Glomerular visceral epithelial cell (primary cell): ENCODE measurements at regions not wholly inside any gene's neighbourhood (a gene's known extent, or its start where the extent isn't known, plus 50 kb on each side); places are given as distances from the start of the nearest gene placed in this dataset.
"Not testable (repeated sequence)": the region's sequence is repeated elsewhere in the genome, so short reads cannot be mapped to it uniquely, and the experiment has no call there.

Source experiments
- DNase-seq: peaks from one replicate; pipeline ENCODE4 v3.0.0-alpha.2; 2016; ENCODE audit errors: extremely low spot score

DNA sequence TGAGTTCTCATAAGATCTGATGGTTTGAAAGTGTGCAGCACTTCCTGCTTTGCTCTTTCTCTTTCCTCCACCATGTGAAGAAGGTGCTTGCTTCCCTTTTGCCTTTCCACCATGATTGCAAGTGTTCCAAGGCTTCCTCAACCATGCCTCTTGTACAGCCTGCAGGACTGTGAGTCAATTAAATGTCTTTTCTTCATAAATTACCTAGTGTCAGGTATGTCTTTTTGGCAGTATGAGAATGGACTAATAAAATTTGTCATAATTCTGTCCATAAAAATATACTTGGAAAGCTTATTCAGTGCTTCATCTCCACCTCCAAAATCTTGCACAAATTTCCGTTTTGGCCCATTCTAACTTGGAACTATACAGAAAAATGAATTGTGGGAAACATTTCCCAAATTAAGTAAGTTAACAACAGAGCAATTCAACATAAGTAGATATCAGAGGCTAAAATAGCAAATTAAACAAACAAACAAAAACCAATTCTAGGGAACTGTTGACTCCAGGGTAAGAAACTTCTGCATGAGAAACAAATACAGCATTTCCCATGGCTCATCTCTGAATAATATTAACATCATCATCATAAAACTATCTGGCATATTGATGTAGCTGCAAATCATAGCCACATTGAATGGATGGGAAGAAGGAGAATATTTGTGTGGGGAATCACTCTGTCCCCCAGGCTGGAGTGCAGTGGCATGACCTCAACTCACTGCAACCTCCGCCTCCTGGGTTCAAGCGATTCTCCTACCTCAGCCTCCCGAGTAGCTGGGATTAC, 459.5 kb upstream of the FAR2 start:
- DNase-seq, result no peak

- DNase-seq, result no peak
Observed at GRCh38 chr12:28693565-28694219, 455.4 kb upstream of the FAR2 start.

- DNase-seq, result no peak
Observed at GRCh38 chr12:28698553-28698952, 450.5 kb upstream of the FAR2 start.

DNA sequence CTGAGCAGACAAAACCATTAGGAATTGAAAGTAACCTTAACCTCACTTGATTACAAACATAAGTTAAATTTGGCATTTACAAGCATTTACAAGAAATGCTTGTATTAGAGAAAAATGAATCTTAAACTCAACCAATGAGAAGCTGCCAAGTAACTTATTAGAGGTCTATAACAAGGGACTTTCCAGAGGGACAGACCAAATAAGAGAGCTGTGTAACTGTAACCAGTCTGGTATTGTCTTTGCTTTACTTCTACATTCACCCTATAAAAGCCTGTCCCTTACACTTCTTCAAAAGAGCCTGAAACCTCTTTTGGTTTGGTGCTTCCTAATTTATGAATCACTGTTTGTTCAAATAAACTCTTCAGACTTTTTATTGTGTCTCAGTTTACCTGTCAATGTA, 450.0 kb upstream of the FAR2 start:
- DNase-seq, result no peak

DNA sequence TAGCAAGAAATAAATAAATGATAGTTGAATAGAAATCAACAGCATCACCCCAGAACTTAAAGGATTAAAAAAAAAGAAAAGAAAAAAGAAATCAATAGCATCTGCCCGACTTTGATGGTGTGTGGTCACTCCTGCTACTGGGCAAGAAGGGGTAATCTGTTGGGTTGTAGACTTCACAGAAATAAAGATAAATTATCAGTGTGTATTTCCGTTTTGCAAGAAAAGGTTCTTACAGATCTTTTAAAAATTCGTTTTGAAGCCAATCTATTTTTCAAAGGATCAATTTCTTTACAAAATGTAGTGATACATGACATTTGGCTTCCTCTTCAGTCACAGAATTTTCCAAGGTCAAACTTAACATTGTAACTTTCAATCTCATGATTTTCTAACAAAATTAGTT, 448.9 kb upstream of the FAR2 start:
- DNase-seq, result no peak

DNA sequence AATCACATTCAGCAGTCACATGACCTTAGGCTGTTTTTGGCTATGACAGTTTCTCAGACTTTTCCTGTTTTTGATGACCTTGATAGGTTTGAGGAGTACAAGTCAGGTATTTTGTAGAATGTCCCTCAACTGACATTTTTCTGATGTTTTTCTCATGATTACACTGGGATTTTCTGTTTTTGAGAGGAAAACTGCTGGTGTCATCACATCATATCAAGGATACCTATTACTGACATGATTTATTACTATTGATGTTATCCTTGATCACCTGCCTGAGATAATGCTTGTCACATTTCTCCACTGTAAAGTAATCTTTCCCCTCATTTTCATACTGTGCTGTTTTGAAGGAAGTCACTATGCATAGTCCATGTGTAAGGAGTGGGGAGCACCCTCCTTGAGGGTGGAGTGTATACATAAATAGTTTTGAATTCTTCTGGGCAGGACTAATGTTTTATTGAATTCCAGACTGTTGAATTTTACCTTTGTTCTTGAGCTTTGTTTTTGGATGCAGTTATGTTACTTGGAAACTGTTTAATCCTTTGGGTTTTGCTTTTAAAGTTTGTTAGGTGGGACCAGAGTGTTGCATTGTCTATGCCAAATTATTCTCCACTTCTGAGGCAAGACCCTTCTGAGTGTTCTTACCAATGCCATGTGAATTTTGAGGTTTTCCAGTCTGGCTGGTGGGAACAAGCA, 444.5 kb upstream of the FAR2 start:
- no peak for DNase-seq

DNA sequence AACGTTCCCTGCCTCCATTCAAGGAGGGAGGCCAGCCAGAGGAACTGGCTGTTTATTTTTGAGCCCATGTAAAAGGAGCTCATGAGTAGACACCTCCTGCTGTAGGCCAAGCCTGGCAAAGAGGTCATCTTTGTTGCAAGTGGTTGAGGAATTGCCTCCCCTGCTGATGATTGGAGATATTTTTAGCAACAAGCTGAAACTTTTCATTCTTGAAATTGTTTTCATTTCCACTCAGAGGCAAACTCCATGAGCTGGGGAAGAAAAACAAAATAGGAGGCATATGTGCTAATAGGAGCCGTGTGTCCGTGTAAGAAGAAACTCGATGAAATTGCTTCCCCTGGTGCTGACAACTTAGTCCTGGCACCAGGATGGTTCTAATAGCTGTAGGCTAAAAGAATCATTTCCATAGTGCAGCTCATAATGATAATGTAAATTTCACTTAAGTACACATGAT, 440.1 kb upstream of the FAR2 start:
- no peak for DNase-seq

- DNase-seq, result no peak
Observed at GRCh38 chr12:28709986-28710685, 438.9 kb upstream of the FAR2 start.

- peak; percentile 72 for DNase-seq
Observed at GRCh38 chr12:28710882-28711281, 438.2 kb upstream of the FAR2 start.

DNA sequence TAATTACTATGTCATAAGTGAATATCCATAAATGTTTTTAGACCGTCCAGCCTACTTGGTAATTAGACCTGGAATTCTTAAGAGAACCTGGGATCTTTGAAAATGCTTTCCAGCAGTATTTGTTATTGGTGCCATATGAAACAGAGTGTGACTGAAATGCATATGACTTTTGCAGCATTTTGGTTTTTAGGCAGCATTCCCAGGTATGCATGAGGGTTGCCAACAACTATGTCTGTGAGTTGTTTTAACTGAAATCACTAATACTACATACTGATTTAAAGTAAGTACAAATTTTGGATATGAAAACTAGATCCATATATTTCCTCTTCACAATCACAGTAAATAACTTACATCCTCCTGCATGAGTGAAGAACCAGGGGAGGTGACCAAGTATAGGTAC, 437.7 kb upstream of the FAR2 start:
- DNase-seq, result no peak

GRCh38 chr12:28742791-28743190, 406.3 kb upstream of the FAR2 start:
- DNase-seq, result peak; percentile 56

DNA sequence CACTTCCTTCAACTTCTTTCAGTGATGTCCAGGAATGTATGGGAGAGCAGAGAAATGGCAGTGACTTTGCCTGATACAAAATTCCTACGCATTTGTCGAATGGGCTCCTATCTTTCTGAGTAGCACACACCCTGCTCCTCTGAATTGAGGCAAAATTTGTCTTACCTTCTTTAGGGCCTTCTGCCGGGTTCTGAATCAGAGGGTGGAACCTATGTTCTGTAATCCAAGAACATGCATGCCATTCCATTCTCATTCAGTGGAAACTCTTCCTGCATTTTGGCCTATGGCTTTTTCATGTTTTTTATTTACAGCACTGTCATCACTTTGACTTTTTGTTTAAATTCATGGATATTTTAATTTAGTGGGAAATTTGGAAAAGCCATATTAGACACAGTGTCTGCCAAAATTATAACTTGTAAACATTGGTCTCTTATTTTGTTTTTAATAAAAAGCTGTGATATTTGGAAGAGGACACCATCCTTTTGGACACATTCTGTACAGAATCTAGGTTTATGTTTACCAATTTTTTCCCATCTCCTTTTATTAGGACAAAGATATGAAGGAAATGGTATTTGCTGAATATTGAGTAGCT, 402.2 kb upstream of the FAR2 start:
- DNase-seq, result no peak

- no peak for DNase-seq
Observed at GRCh38 chr12:28750946-28751685, 398.0 kb upstream of the FAR2 start.

DNA sequence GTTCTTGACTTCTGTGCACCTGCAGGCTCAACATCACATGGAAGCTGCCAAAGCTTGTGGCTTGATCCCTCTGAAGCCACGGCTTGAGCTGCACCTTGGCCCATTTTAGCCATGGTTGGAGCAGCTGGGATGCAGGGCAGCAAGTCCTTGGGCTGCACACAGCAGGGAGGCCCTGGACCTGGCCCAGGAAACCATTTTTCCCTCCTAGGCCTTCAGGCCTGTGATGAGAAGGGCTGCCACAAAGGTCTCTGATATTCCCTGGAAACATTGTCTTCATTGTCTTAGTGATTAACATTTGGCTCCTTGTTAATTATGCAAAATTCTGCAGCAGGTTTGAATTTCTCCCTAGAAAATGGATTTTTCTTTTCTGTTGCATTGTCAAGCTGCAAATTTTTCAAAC, 394.1 kb upstream of the FAR2 start:
- no peak for DNase-seq

DNA sequence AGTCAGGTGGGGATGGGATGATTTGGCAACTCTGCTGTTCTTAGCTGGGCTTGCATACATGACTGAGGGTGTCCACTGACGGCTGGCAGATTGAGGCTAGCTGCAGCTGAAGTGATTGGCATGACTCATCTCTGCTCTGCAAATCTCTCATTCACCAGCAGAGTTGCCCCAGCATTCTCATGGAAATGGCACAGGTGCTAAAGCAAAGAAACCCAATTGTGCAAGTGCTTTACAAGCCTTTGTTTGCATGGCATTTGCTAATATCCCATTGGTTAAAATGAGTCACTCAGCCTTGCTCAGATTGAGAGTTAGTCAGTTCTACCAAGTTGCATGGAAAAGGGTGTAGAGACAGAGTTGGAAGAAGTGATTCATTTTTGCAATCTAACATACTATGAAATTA, 389.7 kb upstream of the FAR2 start:
- peak; percentile 59 for DNase-seq

DNA sequence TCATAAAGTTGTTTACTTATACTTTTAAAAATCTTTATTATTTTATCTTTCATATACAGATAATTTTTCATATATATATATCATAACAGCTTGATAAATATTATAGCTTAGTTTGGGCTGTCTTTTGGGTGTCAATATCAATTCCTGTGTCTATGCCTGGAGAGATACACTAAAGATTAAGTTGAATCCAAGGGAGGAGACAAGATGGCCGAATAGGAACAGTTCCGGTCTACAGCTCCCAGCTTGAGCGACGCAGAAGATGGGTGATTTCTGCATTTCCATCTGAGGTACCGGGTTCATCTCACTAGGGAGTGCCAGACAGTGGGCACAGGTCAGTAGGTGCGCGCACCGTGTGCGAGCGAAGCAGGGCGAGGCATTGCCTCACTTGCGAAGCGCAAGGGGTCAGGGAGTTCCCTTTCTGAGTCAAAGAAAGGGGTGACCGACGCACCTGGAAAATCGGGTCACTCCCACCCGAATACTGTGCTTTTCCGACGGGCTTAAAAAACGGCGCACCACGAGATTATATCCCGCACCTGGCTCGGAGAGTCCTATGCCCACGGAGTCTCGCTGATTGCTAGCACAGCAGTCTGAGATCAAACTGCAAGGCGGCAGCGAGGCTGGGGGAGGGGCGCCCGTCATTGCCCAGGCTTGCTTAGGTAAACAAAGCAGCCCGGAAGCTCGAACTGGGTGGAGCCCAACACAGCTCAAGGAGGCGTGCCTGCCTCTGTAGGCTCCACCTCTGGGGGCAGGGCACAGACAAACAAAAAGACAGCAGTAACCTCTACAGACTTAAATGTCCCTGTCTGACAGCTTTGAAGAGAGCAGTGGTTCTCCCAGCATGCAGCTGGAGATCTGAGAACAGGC, 388.8 kb upstream of the FAR2 start:
- DNase-seq, result not testable (repeated sequence)

GRCh38 chr12:28761897-28762296, 387.2 kb upstream of the FAR2 start:
- DNase-seq, result not testable (repeated sequence)

GRCh38 chr12:28766398-28766797, 382.7 kb upstream of the FAR2 start:
- DNase-seq, result no peak

GRCh38 chr12:28767836-28768348, 381.2 kb upstream of the FAR2 start:
- DNase-seq, result no peak

- DNase-seq, result no peak
Observed at GRCh38 chr12:28770322-28770721, 378.8 kb upstream of the FAR2 start.
